ENCODE measurements at regions not wholly inside any gene's neighbourhood (a gene's known extent, or its start where the extent isn't known, plus 50 kb on each side); places are given as distances from the start of the nearest gene placed in this dataset.
"Not testable (repeated sequence)": the region's sequence is repeated elsewhere in the genome, so short reads cannot be mapped to it uniquely, and the experiment has no call there.

- WGBS, 5 donors, result 83 to 90% (median 87%) methylated on average over 14 to 15 of the region's 15 CpGs
- H3K27me3 ChIP-seq; H3K4me3 ChIP-seq; DNase-seq; H3K4me1 ChIP-seq; H3K27ac ChIP-seq; H3K9me3 ChIP-seq; intact Hi-C loops (cut with DNase I; ENCODE audit: low total_unique reads): not testable (repeated sequence)
- peaks cover 15 to 80% (median 44%) of the 10 kb centered on the region in 4 donors for H3K36me3 ChIP-seq
Measured at GRCh38 chr3:195964318-195965107, 56.2 kb upstream of the TNK2 start.

- H3K4me3 ChIP-seq; DNase-seq; intact Hi-C loops (cut with DNase I; ENCODE audit: low total_unique reads); H3K27me3 ChIP-seq; H3K9me3 ChIP-seq: not testable (repeated sequence)
- Histone ChIP-seq H3K4me1 (peaks cover 0 to 12% (median 0%) of the 10 kb centered on the region in 4 donors), H3K36me3 (peaks cover 12 to 77% (median 43%) of the 10 kb centered on the region in 4 donors), H3K27ac (peak overlapping the region in 1 of 5 donors; percentile 34)
- 92 to 96% (median 94%) methylated on average over 3 to 11 of the region's 11 CpGs for WGBS, 5 donors
Measured at GRCh38 chr3:195962222-195962621, 53.9 kb upstream of the TNK2 start.

- H3K36me3 ChIP-seq, result peaks cover 12 to 71% (median 38%) of the 10 kb centered on the region in 4 donors
- intact Hi-C loops (cut with DNase I; ENCODE audit: low total_unique reads); H3K27me3 ChIP-seq; H3K4me3 ChIP-seq; H3K9me3 ChIP-seq: not testable (repeated sequence)
- DNase-seq, result peak in 1 of 2 donors; percentile 17
- H3K4me1 ChIP-seq, result peaks cover 0 to 12% (median 0%) of the 10 kb centered on the region in 4 donors
- 92 to 96% (median 93%) methylated on average over 25 to 26 of the region's 26 CpGs for WGBS, 5 donors
- peak overlapping the region in 1 of 5 donors; percentile 83 for H3K27ac ChIP-seq
Measured at GRCh38 chr3:195960971-195961775, 52.8 kb upstream of the TNK2 start.

- intact Hi-C loops (cut with DNase I; ENCODE audit: low total_unique reads), result not testable (repeated sequence)
Measured at GRCh38 chr3:195960164-195960563, 51.8 kb upstream of the TNK2 start.

GRCh38 chr3:195959367-195960157 is 51.2 kb upstream of the TNK2 start:
- WGBS, 5 donors, result 45 to 81% (median 61%) methylated on average over 5 to 9 of the region's 15 CpGs
- H3K9me3 ChIP-seq; H3K27me3 ChIP-seq; H3K4me3 ChIP-seq; intact Hi-C loops (cut with DNase I; ENCODE audit: low total_unique reads); DNase-seq: not testable (repeated sequence)
- peaks cover 7 to 54% (median 24%) of the 10 kb centered on the region in 4 donors for H3K36me3 ChIP-seq
- H3K27ac ChIP-seq, result peak overlapping the region in 3 of 5 donors; percentile 33 to 83 (median 40)
- H3K4me1 ChIP-seq, result peaks cover 0 to 19% (median 4%) of the 10 kb centered on the region in 4 donors

More at GRCh38 chr3:195960164-195960563, 51.8 kb upstream of the TNK2 start:
- peak overlapping the region in 3 of 5 donors; percentile 33 to 83 (median 40) for H3K27ac ChIP-seq
- H3K9me3 ChIP-seq, H3K4me3 ChIP-seq, H3K27me3 ChIP-seq, DNase-seq: not testable (repeated sequence)
- H3K4me1 ChIP-seq, result peaks cover 0 to 18% (median 3%) of the 10 kb centered on the region in 4 donors
- peaks cover 12 to 60% (median 30%) of the 10 kb centered on the region in 4 donors for H3K36me3 ChIP-seq
- 74 to 88% (median 78%) methylated on average over 2 of the region's 2 CpGs for WGBS, 5 donors

GRCh38 chr3:195958736-195959135 is 50.4 kb upstream of the TNK2 start:
- not testable (repeated sequence) for DNase-seq
- 65 to 77% (median 69%) methylated on average over 7 to 11 of the region's 11 CpGs for WGBS, 5 donors

More at GRCh38 chr3:195958736-195959135, 50.4 kb upstream of the TNK2 start:
- H3K9me3 ChIP-seq; intact Hi-C loops (cut with DNase I; ENCODE audit: low total_unique reads); H3K27me3 ChIP-seq; H3K4me3 ChIP-seq: not testable (repeated sequence)
- Histone ChIP-seq H3K27ac (peak overlapping the region in 1 of 5 donors; percentile 81), H3K36me3 (peaks cover 5 to 46% (median 22%) of the 10 kb centered on the region in 4 donors), H3K4me1 (peaks cover 0 to 19% (median 4%) of the 10 kb centered on the region in 4 donors)

Data from stomach (tissue), 8 donors.